Parathyroid adenoma (tissue), 2 donors: ENCODE measurements at regions not wholly inside any gene's neighbourhood (a gene's known extent, or its start where the extent isn't known, plus 50 kb on each side); places are given as distances from the start of the nearest gene placed in this dataset.
A peak's percentile ranks its signal among the peaks of the same experiment; 100 is the strongest.

Experiments
- H2AFZ ChIP-seq: fragments of 300-600 bp; sonication (generic); one replicate; pipeline ENCODE4 v1.7.0; 2017; ENCODE audit warnings: antibody characterized with exemption, mild to moderate bottlenecking
- H3K27ac ChIP-seq: fragments of 300-600 bp; sonication (generic); one replicate; pipeline ENCODE4 v1.7.0; 2017
- H3K27me3 ChIP-seq: fragments of 300-600 bp; sonication (generic); one replicate; pipeline ENCODE4 v1.7.0; 2017; ENCODE audit warnings: low read length; ENCODE audit not compliant: control insufficient read depth, insufficient read depth
- H3K36me3 ChIP-seq: fragments of 300-600 bp; sonication (generic); one replicate; pipeline ENCODE4 v1.7.0; 2017; ENCODE audit warnings: low read length; ENCODE audit not compliant: control insufficient read depth, insufficient read depth
- H3K4me1 ChIP-seq: fragments of 300-600 bp; sonication (generic); one replicate; pipeline ENCODE4 v1.7.0; 2017; ENCODE audit warnings: control low read depth
- H3K4me2 ChIP-seq: fragments of 300-600 bp; sonication (generic); one replicate; pipeline ENCODE4 v1.7.0; 2017; ENCODE audit warnings: low read length
- H3K4me3 ChIP-seq: fragments of 300-600 bp; sonication (generic); one replicate; pipeline ENCODE4 v1.7.0; 2017; ENCODE audit warnings: low read depth, low read length
- H3K79me2 ChIP-seq: fragments of 300-600 bp; sonication (generic); one replicate; pipeline ENCODE4 v1.7.0; 2017; ENCODE audit warnings: control low read depth
- H3K9ac ChIP-seq: fragments of 300-600 bp; sonication (generic); one replicate; pipeline ENCODE4 v1.7.0; 2017; ENCODE audit warnings: mild to moderate bottlenecking
- H3K9me3 ChIP-seq: fragments of 300-600 bp; sonication (generic); one replicate; pipeline ENCODE4 v1.7.0; 2017; ENCODE audit warnings: low read length; ENCODE audit not compliant: control insufficient read depth
- TF ChIP-seq, protein P1 (sequence below): fragments of 300-600 bp; sonication (generic); IDR thresholded peaks from one replicate; pipeline ENCODE4 v1.7.0; 2017; ENCODE audit warnings: antibody characterized with exemption, mild to moderate bottlenecking
- donor health status: primary hyperparathyroidism.

DNA sequence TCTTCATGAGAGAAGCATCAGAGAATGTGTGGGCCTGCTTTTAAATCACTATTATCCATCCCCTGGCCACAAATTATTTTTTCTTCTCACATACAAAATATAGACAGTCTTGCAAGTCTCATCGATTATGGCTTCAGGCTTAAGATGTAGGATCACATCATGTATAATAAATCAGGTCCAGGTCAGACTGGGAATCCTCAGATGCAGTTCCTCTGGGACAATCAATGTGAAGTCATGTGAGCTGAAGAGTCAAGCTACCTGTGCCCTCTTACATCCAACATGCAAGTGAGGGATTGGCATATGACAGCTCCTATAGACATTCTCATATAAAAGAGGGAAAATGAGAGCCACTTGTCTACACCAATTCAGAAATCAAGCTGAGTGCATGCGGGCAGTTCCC is 631.8 kb downstream of the PTPRU start:
- H2AFZ ChIP-seq: no peak overlapping the region
- H3K9me3 ChIP-seq: no peaks in the 10 kb centered on the region
- H3K27ac ChIP-seq: no peak overlapping the region
- TF ChIP-seq, protein P1, sequence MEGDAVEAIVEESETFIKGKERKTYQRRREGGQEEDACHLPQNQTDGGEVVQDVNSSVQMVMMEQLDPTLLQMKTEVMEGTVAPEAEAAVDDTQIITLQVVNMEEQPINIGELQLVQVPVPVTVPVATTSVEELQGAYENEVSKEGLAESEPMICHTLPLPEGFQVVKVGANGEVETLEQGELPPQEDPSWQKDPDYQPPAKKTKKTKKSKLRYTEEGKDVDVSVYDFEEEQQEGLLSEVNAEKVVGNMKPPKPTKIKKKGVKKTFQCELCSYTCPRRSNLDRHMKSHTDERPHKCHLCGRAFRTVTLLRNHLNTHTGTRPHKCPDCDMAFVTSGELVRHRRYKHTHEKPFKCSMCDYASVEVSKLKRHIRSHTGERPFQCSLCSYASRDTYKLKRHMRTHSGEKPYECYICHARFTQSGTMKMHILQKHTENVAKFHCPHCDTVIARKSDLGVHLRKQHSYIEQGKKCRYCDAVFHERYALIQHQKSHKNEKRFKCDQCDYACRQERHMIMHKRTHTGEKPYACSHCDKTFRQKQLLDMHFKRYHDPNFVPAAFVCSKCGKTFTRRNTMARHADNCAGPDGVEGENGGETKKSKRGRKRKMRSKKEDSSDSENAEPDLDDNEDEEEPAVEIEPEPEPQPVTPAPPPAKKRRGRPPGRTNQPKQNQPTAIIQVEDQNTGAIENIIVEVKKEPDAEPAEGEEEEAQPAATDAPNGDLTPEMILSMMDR: no peak
- H3K4me1 ChIP-seq: peaks cover 3% of the 10 kb centered on the region
- H3K36me3 ChIP-seq: no peaks in the 10 kb centered on the region
- H3K27me3 ChIP-seq: no peaks in the 10 kb centered on the region
- H3K4me3 ChIP-seq: no peak overlapping the region
- H3K9ac ChIP-seq: no peak overlapping the region
- H3K4me2 ChIP-seq: no peak overlapping the region
- H3K79me2 ChIP-seq: no peaks in the 10 kb centered on the region

DNA sequence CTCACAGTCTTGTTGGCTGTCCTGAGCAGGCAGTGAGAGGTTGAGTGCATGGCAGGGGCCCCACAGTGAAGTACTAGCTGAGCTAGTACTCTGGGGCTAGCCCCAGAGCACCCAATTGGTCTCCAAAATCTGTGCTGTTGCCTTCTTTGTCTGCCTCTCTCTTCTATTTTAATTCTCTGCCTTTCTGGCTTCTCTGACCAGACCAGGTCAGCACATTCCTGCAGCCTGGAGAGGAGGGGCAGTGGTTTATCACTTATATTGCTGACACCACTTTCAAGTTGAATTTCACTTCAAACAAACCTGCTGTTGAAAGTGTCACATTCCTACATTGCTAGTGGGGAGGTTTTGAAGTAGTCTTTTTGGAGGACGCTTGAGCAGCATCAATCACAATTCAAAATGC is 628.7 kb downstream of the PTPRU start:
- H3K27me3 ChIP-seq: no peaks in the 10 kb centered on the region
- TF ChIP-seq, protein P1: no peak
- peaks cover 3% of the 10 kb centered on the region for H3K4me1 ChIP-seq
- H3K4me3 ChIP-seq: peak overlapping the region; percentile 12
- no peaks in the 10 kb centered on the region for H3K9me3 ChIP-seq
- H3K9ac ChIP-seq: no peak overlapping the region
- no peak overlapping the region for H3K27ac ChIP-seq
- no peaks in the 10 kb centered on the region for H3K79me2 ChIP-seq
- H3K36me3 ChIP-seq: no peaks in the 10 kb centered on the region
- peak overlapping the region; percentile 66 for H2AFZ ChIP-seq
- H3K4me2 ChIP-seq: peak overlapping the region; percentile 25

DNA sequence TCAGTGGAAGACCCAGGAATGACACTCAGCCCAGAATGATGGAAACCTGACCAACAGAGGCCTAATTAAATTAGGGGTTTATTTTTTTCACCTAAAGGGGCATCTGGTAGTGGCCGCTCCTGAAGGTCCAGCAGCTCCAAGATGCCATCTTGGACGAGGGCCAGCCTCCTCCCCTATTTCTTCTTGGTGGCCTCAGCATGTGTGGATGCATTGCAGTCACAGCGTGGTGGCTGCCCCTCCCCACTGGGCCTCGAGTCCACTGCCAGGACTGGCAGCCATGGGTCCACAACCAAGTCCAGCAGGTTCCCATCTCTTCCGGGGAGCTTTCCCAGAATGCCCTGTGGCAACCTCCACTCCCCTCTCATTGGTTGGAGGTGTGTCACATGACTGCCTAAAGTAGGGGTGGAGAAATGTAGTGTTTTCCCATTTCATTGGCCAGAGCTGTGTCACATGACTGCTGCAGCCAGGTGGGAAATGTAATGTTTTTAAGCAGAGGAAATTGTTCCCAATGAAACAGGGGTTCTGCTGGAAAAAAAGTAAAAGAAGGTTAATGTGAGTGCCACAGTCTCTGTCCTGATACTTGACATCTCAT is 628.2 kb downstream of the PTPRU start:
- no peak overlapping the region for H3K9ac ChIP-seq
- no peaks in the 10 kb centered on the region for H3K27me3 ChIP-seq
- peak overlapping the region; percentile 25 for H3K4me2 ChIP-seq
- H3K79me2 ChIP-seq: no peaks in the 10 kb centered on the region
- no peaks in the 10 kb centered on the region for H3K9me3 ChIP-seq
- no peaks in the 10 kb centered on the region for H3K36me3 ChIP-seq
- no peak overlapping the region for H3K27ac ChIP-seq
- H3K4me1 ChIP-seq: peaks cover 3% of the 10 kb centered on the region
- peak overlapping the region; percentile 12 for H3K4me3 ChIP-seq
- peak overlapping the region; percentile 66 for H2AFZ ChIP-seq
- TF ChIP-seq, protein P1: no peak

DNA sequence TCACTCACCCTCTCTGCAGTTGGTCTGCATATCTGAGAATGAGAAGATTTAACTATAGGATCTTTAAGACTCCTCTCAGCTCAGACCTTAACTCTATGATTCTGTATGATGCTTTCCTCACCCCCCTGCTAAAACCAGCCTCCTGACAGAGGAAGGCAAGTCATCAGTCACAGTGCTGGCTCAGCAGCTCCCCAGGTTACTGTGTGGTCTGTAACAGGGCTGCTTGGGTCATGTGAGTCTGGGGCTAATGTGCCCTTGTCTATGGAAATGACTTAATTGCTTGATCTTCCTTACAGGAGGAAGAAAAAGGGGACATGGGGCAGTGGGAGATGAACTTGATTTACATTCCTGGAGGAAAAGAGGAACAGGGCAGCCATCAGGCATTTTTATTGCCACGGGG is 625.6 kb downstream of the PTPRU start:
- no peaks in the 10 kb centered on the region for H3K9me3 ChIP-seq
- no peak overlapping the region for H3K4me2 ChIP-seq
- no peak overlapping the region for H2AFZ ChIP-seq
- H3K4me3 ChIP-seq: no peak overlapping the region
- no peaks in the 10 kb centered on the region for H3K27me3 ChIP-seq
- no peaks in the 10 kb centered on the region for H3K36me3 ChIP-seq
- TF ChIP-seq, protein P1: no peak
- no peaks in the 10 kb centered on the region for H3K79me2 ChIP-seq
- H3K4me1 ChIP-seq: no peaks in the 10 kb centered on the region
- no peak overlapping the region for H3K9ac ChIP-seq
- no peak overlapping the region for H3K27ac ChIP-seq

DNA sequence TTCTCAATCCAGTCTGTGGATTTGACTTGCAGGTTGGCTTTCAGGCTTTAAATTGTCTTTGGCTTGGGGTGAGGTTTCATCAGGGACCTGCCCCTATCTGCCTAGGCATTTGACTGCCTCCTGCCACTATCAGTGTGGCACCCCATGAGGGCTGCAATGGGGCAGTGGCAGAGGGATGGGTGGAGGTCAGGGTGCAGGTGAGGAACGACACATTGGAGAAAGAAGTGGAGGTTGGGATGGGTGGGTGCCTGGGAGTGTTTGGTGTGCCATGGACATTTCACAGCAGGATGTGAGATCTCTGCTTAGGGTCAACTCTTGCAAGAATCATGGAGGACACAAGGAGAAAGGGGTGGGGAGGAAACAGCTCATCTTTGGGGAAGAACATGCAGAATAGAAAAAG is 625.1 kb downstream of the PTPRU start:
- Histone ChIP-seq H3K9me3 (no peaks in the 10 kb centered on the region), H3K4me3 (no peak overlapping the region), H2AFZ (no peak overlapping the region), H3K9ac (no peak overlapping the region), H3K79me2 (no peaks in the 10 kb centered on the region), H3K27ac (no peak overlapping the region), H3K4me2 (no peak overlapping the region), H3K4me1 (no peaks in the 10 kb centered on the region), H3K36me3 (no peaks in the 10 kb centered on the region), H3K27me3 (no peaks in the 10 kb centered on the region)
- TF ChIP-seq, protein P1: no peak
